Duodenal mucosa (tissue), 2 donors: ENCODE measurements at regions not wholly inside any gene's neighbourhood (a gene's known extent, or its start where the extent isn't known, plus 50 kb on each side); places are given as distances from the start of the nearest gene placed in this dataset.

Source experiments
- H3K27ac ChIP-seq: one replicate; pipeline ENCODE4 v1.7.0; 2013; ENCODE audit warnings: low read depth, low read length
- H3K27me3 ChIP-seq, 2 donors: one replicate each; pipeline ENCODE4 v1.7.0; 2013; ENCODE audit warnings: low read length in 2 of 2, control low read depth in 1 of 2; ENCODE audit not compliant: insufficient read depth in 2 of 2, control insufficient read depth in 1 of 2
- H3K36me3 ChIP-seq, 2 donors: one replicate each; pipeline ENCODE4 v1.7.0; 2013; ENCODE audit warnings: low read length in 2 of 2, control low read depth in 1 of 2; ENCODE audit not compliant: insufficient read depth in 2 of 2, control insufficient read depth in 1 of 2
- H3K4me1 ChIP-seq, 2 donors: one replicate each; pipeline ENCODE4 v1.7.0; 2013; ENCODE audit warnings: low read length in 2 of 2, control low read depth in 1 of 2; ENCODE audit not compliant: insufficient read depth in 2 of 2, control insufficient read depth in 1 of 2
- H3K4me3 ChIP-seq, 2 donors: one replicate each; pipeline ENCODE4 v1.7.0; 2013; ENCODE audit warnings: low read length in 2 of 2, low read depth in 1 of 2
- H3K9ac ChIP-seq, 2 donors: one replicate each; pipeline ENCODE4 v1.7.0; 2013; ENCODE audit warnings: low read length in 2 of 2, low read depth in 1 of 2
- H3K9me3 ChIP-seq, 2 donors: one replicate each; pipeline ENCODE4 v1.7.0; 2013; ENCODE audit warnings: low read length in 2 of 2, control low read depth in 1 of 2; ENCODE audit not compliant: control insufficient read depth in 1 of 2

GRCh38 chr11:134864233-134864967 is 452.4 kb upstream of the B3GAT1 start:
- H3K9ac ChIP-seq: no peak overlapping the region
- H3K4me1 ChIP-seq: no peaks in the 10 kb centered on the region
- H3K9me3 ChIP-seq: no peaks in the 10 kb centered on the region
- H3K4me3 ChIP-seq: no peak overlapping the region
- no peaks in the 10 kb centered on the region for H3K36me3 ChIP-seq
- H3K27me3 ChIP-seq: no peaks in the 10 kb centered on the region
- no peak overlapping the region for H3K27ac ChIP-seq

GRCh38 chr11:134863294-134863693 is 451.3 kb upstream of the B3GAT1 start:
- Histone ChIP-seq H3K4me1 (no peaks in the 10 kb centered on the region), H3K9me3 (no peaks in the 10 kb centered on the region), H3K9ac (no peak overlapping the region)

GRCh38 chr11:134862587-134863195 is 450.6 kb upstream of the B3GAT1 start:
- Histone ChIP-seq H3K4me1 (no peaks in the 10 kb centered on the region), H3K36me3 (no peaks in the 10 kb centered on the region), H3K27me3 (no peaks in the 10 kb centered on the region), H3K27ac (no peak overlapping the region), H3K9me3 (no peaks in the 10 kb centered on the region), H3K9ac (no peak overlapping the region), H3K4me3 (no peak overlapping the region)

More at GRCh38 chr11:134863294-134863693, 451.3 kb upstream of the B3GAT1 start:
- Histone ChIP-seq H3K4me3 (no peak overlapping the region), H3K27me3 (no peaks in the 10 kb centered on the region), H3K36me3 (no peaks in the 10 kb centered on the region), H3K27ac (no peak overlapping the region)

- H3K27ac ChIP-seq: no peak overlapping the region
- no peak overlapping the region for H3K9ac ChIP-seq
- no peaks in the 10 kb centered on the region for H3K36me3 ChIP-seq
- H3K4me1 ChIP-seq: no peaks in the 10 kb centered on the region
- H3K27me3 ChIP-seq: no peaks in the 10 kb centered on the region
- no peak overlapping the region for H3K4me3 ChIP-seq
- no peaks in the 10 kb centered on the region for H3K9me3 ChIP-seq
Measured at GRCh38 chr11:134862105-134862502, 450.1 kb upstream of the B3GAT1 start.

- Histone ChIP-seq H3K9me3 (no peaks in the 10 kb centered on the region), H3K27me3 (no peaks in the 10 kb centered on the region), H3K27ac (no peak overlapping the region), H3K4me3 (no peak overlapping the region), H3K9ac (no peak overlapping the region), H3K36me3 (no peaks in the 10 kb centered on the region), H3K4me1 (no peaks in the 10 kb centered on the region)
Measured at GRCh38 chr11:134861490-134862104, 449.6 kb upstream of the B3GAT1 start.

- no peaks in the 10 kb centered on the region for H3K4me1 ChIP-seq
- no peak overlapping the region for H3K9ac ChIP-seq
- no peaks in the 10 kb centered on the region for H3K27me3 ChIP-seq
- no peaks in the 10 kb centered on the region for H3K9me3 ChIP-seq
- no peaks in the 10 kb centered on the region for H3K36me3 ChIP-seq
- no peak overlapping the region for H3K27ac ChIP-seq
- no peak overlapping the region for H3K4me3 ChIP-seq
Measured at GRCh38 chr11:134858783-134859480, 446.9 kb upstream of the B3GAT1 start.

GRCh38 chr11:134857035-134857434 is 445.0 kb upstream of the B3GAT1 start:
- H3K9ac ChIP-seq: no peak overlapping the region
- H3K36me3 ChIP-seq: no peaks in the 10 kb centered on the region
- no peaks in the 10 kb centered on the region for H3K4me1 ChIP-seq

GRCh38 chr11:134856056-134856971 is 444.3 kb upstream of the B3GAT1 start:
- H3K36me3 ChIP-seq: no peaks in the 10 kb centered on the region
- no peaks in the 10 kb centered on the region for H3K4me1 ChIP-seq
- H3K4me3 ChIP-seq: no peak overlapping the region
- H3K9ac ChIP-seq: no peak overlapping the region
- H3K9me3 ChIP-seq: no peaks in the 10 kb centered on the region
- no peak overlapping the region for H3K27ac ChIP-seq
- H3K27me3 ChIP-seq: no peaks in the 10 kb centered on the region

More at GRCh38 chr11:134857035-134857434, 445.0 kb upstream of the B3GAT1 start:
- Histone ChIP-seq H3K4me3 (no peak overlapping the region), H3K9me3 (no peaks in the 10 kb centered on the region), H3K27ac (no peak overlapping the region), H3K27me3 (no peaks in the 10 kb centered on the region)

- no peaks in the 10 kb centered on the region for H3K36me3 ChIP-seq
- no peaks in the 10 kb centered on the region for H3K9me3 ChIP-seq
- H3K27me3 ChIP-seq: no peaks in the 10 kb centered on the region
- no peaks in the 10 kb centered on the region for H3K4me1 ChIP-seq
- no peak overlapping the region for H3K4me3 ChIP-seq
- H3K27ac ChIP-seq: no peak overlapping the region
- no peak overlapping the region for H3K9ac ChIP-seq
Measured at GRCh38 chr11:134853992-134854991, 442.2 kb upstream of the B3GAT1 start.
